ENCODE measurements at regions not wholly inside any gene's neighbourhood (a gene's known extent, or its start where the extent isn't known, plus 50 kb on each side); places are given as distances from the start of the nearest gene placed in this dataset.
A peak's percentile ranks its signal among the peaks of the same experiment; 100 is the strongest.
"Not testable (repeated sequence)": the region's sequence is repeated elsewhere in the genome, so short reads cannot be mapped to it uniquely, and the experiment has no call there.

GRCh38 chr13:112174476-112175110 lies 107.6 kb downstream of the SOX1 start:
- DNase-seq: no peak

GRCh38 chr13:112175162-112176075 lies 108.5 kb downstream of the SOX1 start:
- no peak for DNase-seq

GRCh38 chr13:112176141-112177119 lies 109.5 kb downstream of the SOX1 start:
- DNase-seq: not testable (repeated sequence)

- peak; percentile 12 for DNase-seq
These were observed 110.7 kb downstream of the SOX1 start for GRCh38 chr13:112177450-112178288.

- no peak for DNase-seq
These were observed 111.8 kb downstream of the SOX1 start for GRCh38 chr13:112178769-112179168.

GRCh38 chr13:112179421-112179820 lies 112.5 kb downstream of the SOX1 start:
- no peak for DNase-seq

GRCh38 chr13:112179995-112180394 lies 113.0 kb downstream of the SOX1 start:
- no peak for DNase-seq

- DNase-seq: no peak
These were observed 114.6 kb downstream of the SOX1 start for GRCh38 chr13:112181336-112182067.

- DNase-seq: no peak
These were observed 115.3 kb downstream of the SOX1 start for GRCh38 chr13:112182251-112182650.

GRCh38 chr13:112182846-112183531 lies 116.0 kb downstream of the SOX1 start:
- no peak for DNase-seq

- DNase-seq: no peak
These were observed 116.7 kb downstream of the SOX1 start for GRCh38 chr13:112183532-112184090.

GRCh38 chr13:112184261-112184660 lies 117.3 kb downstream of the SOX1 start:
- DNase-seq: no peak

GRCh38 chr13:112184851-112185371 lies 118.0 kb downstream of the SOX1 start:
- DNase-seq: no peak

GRCh38 chr13:112185466-112185865 lies 118.5 kb downstream of the SOX1 start:
- no peak for DNase-seq

GRCh38 chr13:112186091-112186490 lies 119.1 kb downstream of the SOX1 start:
- no peak for DNase-seq

GRCh38 chr13:112187527-112188297 lies 120.8 kb downstream of the SOX1 start:
- no peak for DNase-seq

GRCh38 chr13:112188298-112188610 lies 121.3 kb downstream of the SOX1 start:
- DNase-seq: no peak

- no peak for DNase-seq
These were observed 126.7 kb downstream of the SOX1 start for GRCh38 chr13:112193463-112194166.

- no peak for DNase-seq
These were observed 127.2 kb downstream of the SOX1 start for GRCh38 chr13:112194167-112194530.
